GM23338 (cell line): ENCODE measurements at regions not wholly inside any gene's neighbourhood (a gene's known extent, or its start where the extent isn't known, plus 50 kb on each side); places are given as distances from the start of the nearest gene placed in this dataset.

Experiments used
- CREB1 ChIP-seq: fragments of 250-450 bp; sonication (Bioruptor Pico); IDR thresholded peaks from 2 replicates; pipeline ENCODE4 v1.5.0; 2020; ENCODE audit warnings: low read depth, mild to moderate bottlenecking, moderate library complexity
- CTCF ChIP-seq, 2 experiments: fragments of 200-600 bp in 1 of 2; sonication (generic) in 1 of 2; conservative IDR thresholded peaks; 2 replicates each; pipeline versions ENCODE4 v1.5.1 to v1.6.1; 2016 to 2017; ENCODE audit warnings: antibody characterized with exemption in 2 of 2, low read depth in 2 of 2, mild to moderate bottlenecking in 2 of 2, moderate library complexity in 1 of 2
- ETS1 ChIP-seq: IDR thresholded peaks from 2 replicates; pipeline ENCODE4 v1.6.1; 2016; ENCODE audit warnings: antibody characterized with exemption
- EZH2 ChIP-seq: fragments of 200-600 bp; sonication (generic); IDR thresholded peaks from one replicate; pipeline ENCODE4 v1.8.0; 2017; ENCODE audit warnings: antibody characterized with exemption, mild to moderate bottlenecking, low read depth; ENCODE audit not compliant: unreplicated experiment
- EZH2phosphoT487 ChIP-seq: fragments of 200-600 bp; sonication (generic); IDR thresholded peaks from one replicate; pipeline ENCODE4 v1.8.1; 2018; ENCODE audit warnings: antibody characterized with exemption; ENCODE audit not compliant: unreplicated experiment
- JUNB ChIP-seq: IDR thresholded peaks from one replicate; pipeline ENCODE4 v1.6.1; 2016; ENCODE audit warnings: antibody characterized with exemption; ENCODE audit not compliant: unreplicated experiment
- POLR2AphosphoS5 ChIP-seq: IDR thresholded peaks from 2 replicates; pipeline ENCODE4 v1.6.1; 2016; ENCODE audit warnings: antibody characterized with exemption, low read depth
- REST ChIP-seq: IDR thresholded peaks from one replicate; pipeline ENCODE4 v1.6.1; 2018; ENCODE audit warnings: antibody characterized with exemption; ENCODE audit not compliant: unreplicated experiment
- ZNF114 ChIP-seq: fragments of 250-450 bp; sonication (Bioruptor Pico); IDR thresholded peaks from 2 replicates; pipeline ENCODE4 v1.5.0; 2020; ENCODE audit warnings: mild to moderate bottlenecking, moderate library complexity

- no peak for TF ChIP-seq CTCF (conservative IDR thresholded peaks at IDR 0.05; ENCODE audit: low read depth in 2 of 2)
- TF ChIP-seq CREB1 (CRISPR knock-in tag): no peak
- TF ChIP-seq REST: no peak
- TF ChIP-seq EZH2phosphoT487: no peak
- no peak for TF ChIP-seq EZH2
- no peak for TF ChIP-seq ZNF114
- TF ChIP-seq POLR2AphosphoS5: no peak
- no peak for TF ChIP-seq ETS1
- no peak for TF ChIP-seq JUNB
Measured at GRCh38 chr7:27418541-27418940, 175.9 kb downstream of the EVX1 start.
